H7 (cell line): ENCODE measurements at regions not wholly inside any gene's neighbourhood (a gene's known extent, or its start where the extent isn't known, plus 50 kb on each side); places are given as distances from the start of the nearest gene placed in this dataset.
A peak's percentile ranks its signal among the peaks of the same experiment; 100 is the strongest.
"Not testable (repeated sequence)": the region's sequence is repeated elsewhere in the genome, so short reads cannot be mapped to it uniquely, and the experiment has no call there.

Source experiments
- DNase-seq: peaks from one replicate; pipeline ENCODE4 v3.0.0; 2012
- H3K27me3 ChIP-seq: 2 replicates; pipeline ENCODE4 v1.6.0; 2011; ENCODE audit warnings: mild to moderate bottlenecking, low read length; ENCODE audit not compliant: control insufficient read depth, insufficient read depth
- H3K36me3 ChIP-seq: replicated peaks from 2 replicates; pipeline ENCODE4 v1.5.1; 2011; ENCODE audit warnings: low read length; ENCODE audit not compliant: control insufficient read depth, insufficient read depth
- H3K4me3 ChIP-seq: 2 replicates; pipeline ENCODE4 v1.5.1; 2011; ENCODE audit warnings: low read depth, mild to moderate bottlenecking, control low read depth, low read length, moderate library complexity; ENCODE audit not compliant: insufficient read depth

DNA sequence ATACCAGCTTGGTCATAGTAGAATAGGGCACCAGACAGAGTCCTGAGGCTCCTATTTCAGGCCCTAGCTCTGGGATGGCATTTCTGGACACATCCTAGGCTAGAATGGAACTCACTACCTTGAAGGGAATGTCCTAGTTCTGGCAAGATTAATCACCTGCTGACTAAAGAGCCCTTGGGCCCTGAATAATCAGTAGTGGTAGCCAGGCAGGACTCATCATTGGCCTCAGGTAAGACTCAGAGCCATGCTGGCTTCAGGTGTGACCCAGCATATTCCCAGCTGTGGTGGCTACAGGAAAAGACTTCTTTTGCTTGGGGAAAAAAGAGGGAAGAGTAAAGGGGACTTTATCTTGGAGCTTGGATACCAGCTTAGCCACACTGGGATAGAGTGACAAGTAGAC, 131.0 kb upstream of the SRD5A2 start:
- Histone ChIP-seq H3K36me3 (no peaks in the 10 kb centered on the region), H3K4me3 (no peak overlapping the region), H3K27me3 (no peaks in the 10 kb centered on the region)
- DNase-seq = no peak

DNA sequence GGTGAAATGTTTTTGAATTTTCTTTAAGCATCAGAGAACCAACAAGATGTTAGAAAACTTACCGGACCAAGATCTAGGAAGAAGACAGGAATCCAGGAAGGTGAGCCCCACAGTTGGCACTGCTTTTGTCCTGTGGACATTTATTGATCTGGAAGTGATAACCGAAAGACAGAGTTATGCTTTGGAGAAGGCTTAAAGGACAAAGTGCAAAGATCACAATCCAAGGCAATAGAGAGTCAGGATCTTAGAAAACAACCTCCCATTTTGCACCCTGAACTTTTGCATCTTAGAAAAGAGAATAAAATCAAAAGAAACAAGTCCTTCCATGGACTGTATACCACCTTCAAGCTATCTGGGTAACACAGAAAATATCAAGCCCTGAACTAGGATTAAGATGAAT, 129.4 kb upstream of the SRD5A2 start:
- Histone ChIP-seq H3K4me3 (no peak overlapping the region), H3K36me3 (no peaks in the 10 kb centered on the region), H3K27me3 (no peaks in the 10 kb centered on the region)
- no peak for DNase-seq

GRCh38 chr2:31707992-31708391, 127.3 kb upstream of the SRD5A2 start:
- H3K4me3 ChIP-seq = no peak overlapping the region
- no peaks in the 10 kb centered on the region for H3K27me3 ChIP-seq
- no peaks in the 10 kb centered on the region for H3K36me3 ChIP-seq
- no peak for DNase-seq

- Histone ChIP-seq H3K36me3 (no peaks in the 10 kb centered on the region), H3K27me3 (no peaks in the 10 kb centered on the region), H3K4me3 (no peak overlapping the region)
- no peak for DNase-seq
Measured at GRCh38 chr2:31704561-31705212, 123.9 kb upstream of the SRD5A2 start.

DNA sequence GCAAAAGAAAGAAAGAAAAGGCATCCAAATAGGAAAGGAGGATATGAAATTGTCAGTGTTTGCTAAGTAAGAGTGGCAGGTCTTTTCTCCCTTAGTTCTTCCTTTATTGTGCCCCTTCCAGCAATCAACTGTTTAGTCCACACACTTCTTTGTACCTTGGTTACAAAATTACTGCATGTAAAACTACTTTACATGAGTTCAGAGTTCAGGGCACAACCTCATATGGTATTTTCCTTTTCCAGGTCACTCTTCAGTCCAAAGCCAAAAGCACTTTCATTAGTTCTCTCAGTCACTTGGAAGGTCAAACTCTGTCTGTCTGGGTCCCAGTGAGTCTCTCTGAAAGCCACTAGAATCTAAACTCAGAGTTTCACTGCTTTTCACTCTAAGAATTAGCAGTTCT, 122.5 kb upstream of the SRD5A2 start:
- DNase-seq = no peak
- H3K4me3 ChIP-seq = no peak overlapping the region
- H3K36me3 ChIP-seq = no peaks in the 10 kb centered on the region
- H3K27me3 ChIP-seq = no peaks in the 10 kb centered on the region

- DNase-seq = no peak
- Histone ChIP-seq H3K27me3 (no peaks in the 10 kb centered on the region), H3K36me3 (no peaks in the 10 kb centered on the region), H3K4me3 (no peak overlapping the region)
Measured at GRCh38 chr2:31698722-31699121, 118.0 kb upstream of the SRD5A2 start.

DNA sequence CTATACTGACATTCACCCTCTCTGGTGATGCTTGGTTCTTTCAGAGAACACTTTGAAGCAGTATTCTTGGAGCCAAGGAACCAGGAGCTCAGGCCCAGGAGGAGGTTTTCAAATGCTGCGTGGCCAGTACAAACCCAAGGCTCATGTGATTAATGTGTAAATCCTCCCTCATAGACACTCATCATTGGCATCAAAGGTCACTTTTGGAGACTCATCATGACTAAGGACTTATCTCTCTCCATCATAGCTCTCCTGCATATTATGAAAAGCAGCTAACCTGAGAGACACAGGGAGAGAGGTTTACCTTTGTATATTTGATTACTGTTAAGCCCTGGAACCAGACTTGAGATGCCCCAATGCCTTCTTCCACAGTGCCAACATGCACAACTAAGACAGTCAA, 115.3 kb upstream of the SRD5A2 start:
- DNase-seq = no peak
- Histone ChIP-seq H3K36me3 (no peaks in the 10 kb centered on the region), H3K4me3 (no peak overlapping the region), H3K27me3 (no peaks in the 10 kb centered on the region)

DNA sequence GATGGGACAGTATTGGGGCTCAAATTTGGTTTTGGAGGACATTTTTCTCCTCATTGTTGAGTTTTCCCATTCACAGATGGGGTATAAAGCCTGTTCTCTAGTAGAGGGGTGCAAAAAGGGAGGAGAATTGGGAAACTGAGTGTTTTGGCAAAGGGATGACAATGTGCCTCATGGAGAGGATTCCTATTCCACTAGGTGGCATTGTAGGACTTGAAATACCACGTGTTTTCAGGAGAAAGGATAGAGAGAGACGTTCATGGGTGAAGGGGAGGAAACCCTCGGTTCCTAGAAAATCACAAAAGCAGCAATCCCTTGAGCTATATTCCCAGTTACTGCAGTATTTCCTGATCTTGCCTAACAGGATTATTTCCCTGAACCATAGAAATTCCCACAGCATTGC, 113.7 kb upstream of the SRD5A2 start:
- Histone ChIP-seq H3K27me3 (no peaks in the 10 kb centered on the region), H3K4me3 (no peak overlapping the region), H3K36me3 (no peaks in the 10 kb centered on the region)
- no peak for DNase-seq

DNA sequence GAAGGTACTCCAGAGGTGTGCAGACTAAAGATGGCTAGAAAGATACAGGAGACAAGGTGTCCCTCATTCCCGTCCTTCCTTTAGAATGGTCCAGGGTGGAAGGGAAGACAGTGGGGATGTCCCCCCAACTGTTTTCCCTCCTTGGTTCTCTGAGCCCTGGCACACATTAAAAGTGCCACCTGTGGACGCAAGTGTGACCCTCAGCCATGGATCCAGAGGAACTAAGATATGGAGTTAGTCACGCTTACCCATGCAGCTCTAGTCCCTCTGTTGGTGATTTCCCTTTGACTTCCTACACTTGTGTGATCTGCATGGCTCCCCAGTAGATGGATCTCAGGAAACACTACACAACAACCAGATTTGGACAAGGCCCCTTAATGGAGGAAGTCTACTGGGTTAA, 113.1 kb upstream of the SRD5A2 start:
- no peak overlapping the region for H3K4me3 ChIP-seq
- DNase-seq = no peak
- no peaks in the 10 kb centered on the region for H3K36me3 ChIP-seq
- no peaks in the 10 kb centered on the region for H3K27me3 ChIP-seq

- H3K27me3 ChIP-seq = no peaks in the 10 kb centered on the region
- no peak overlapping the region for H3K4me3 ChIP-seq
- DNase-seq = no peak
- H3K36me3 ChIP-seq = no peaks in the 10 kb centered on the region
Measured at GRCh38 chr2:31688282-31688681, 107.5 kb upstream of the SRD5A2 start.

DNA sequence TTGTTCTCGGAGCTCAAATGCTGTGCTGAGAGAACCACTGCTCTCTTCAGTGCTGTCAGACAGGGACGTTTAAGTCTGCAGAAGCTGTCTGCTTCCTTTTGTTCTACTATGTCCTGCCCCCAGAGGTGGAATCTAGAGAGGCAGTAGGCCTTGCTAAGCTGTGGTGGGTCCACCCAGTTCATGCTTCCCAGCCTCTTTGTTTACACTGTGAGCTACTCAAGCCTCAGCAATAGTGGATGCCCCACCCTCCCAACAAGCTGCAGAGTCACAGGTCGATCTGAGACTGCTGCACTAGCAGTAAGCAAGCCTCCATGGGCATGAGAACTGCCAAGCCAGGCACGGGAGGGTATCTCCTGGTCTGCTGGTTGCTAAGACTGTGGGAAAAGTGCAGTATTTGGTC, 102.8 kb upstream of the SRD5A2 start:
- not testable (repeated sequence) for H3K36me3 ChIP-seq, H3K4me3 ChIP-seq, DNase-seq, H3K27me3 ChIP-seq

- Histone ChIP-seq H3K36me3 (no peaks in the 10 kb centered on the region), H3K27me3 (no peaks in the 10 kb centered on the region), H3K4me3 (no peak overlapping the region)
- DNase-seq = peak; percentile 36
Measured at GRCh38 chr2:31675485-31675901, 94.8 kb upstream of the SRD5A2 start.

DNA sequence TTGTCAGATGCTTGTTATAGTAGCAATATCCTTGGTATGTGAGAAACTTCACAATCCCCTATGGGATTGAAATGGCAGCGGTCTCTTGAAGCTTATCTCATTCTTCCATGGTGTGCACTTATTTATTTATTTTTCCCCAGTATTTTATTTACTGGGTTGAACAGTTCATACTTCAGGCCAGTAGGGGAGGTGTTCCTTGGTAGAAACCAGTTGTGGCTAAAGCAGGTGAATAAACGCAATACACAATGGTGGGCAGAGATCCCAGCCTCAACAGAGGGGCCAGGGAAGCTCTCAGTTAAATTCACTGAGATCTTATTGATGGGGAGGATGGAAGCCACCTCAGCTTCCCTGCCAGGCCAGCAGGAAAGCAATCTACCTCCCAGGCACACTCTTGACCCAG, 93.7 kb upstream of the SRD5A2 start:
- no peaks in the 10 kb centered on the region for H3K27me3 ChIP-seq
- no peaks in the 10 kb centered on the region for H3K36me3 ChIP-seq
- DNase-seq = no peak
- H3K4me3 ChIP-seq = no peak overlapping the region

DNA sequence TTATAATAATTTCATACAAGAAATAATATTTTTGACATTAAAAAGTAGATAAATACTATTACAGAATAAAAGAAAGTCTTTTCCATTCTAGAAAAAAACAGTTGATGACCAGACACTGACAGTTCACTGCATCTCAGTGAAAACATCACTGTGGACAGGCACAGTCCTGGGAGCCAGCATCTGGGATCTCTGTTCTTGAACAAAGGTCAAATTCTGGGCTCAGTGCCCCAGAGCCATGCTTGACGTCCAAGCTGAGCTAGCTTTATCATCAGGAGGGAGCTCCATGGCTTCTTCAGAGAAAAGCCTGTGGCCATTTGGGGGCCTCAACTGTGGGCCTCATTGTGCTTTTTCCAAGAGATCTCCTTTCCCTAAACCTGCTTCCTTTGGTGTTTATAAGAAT, 86.1 kb upstream of the SRD5A2 start:
- H3K27me3 ChIP-seq = no peaks in the 10 kb centered on the region
- DNase-seq = no peak
- no peak overlapping the region for H3K4me3 ChIP-seq
- H3K36me3 ChIP-seq = no peaks in the 10 kb centered on the region

GRCh38 chr2:31664949-31665724, 84.4 kb upstream of the SRD5A2 start:
- Histone ChIP-seq H3K27me3 (no peaks in the 10 kb centered on the region), H3K36me3 (no peaks in the 10 kb centered on the region), H3K4me3 (no peak overlapping the region)
- DNase-seq = no peak
